HG03196 (cell line): ENCODE measurements at regions not wholly inside any gene's neighbourhood (a gene's known extent, or its start where the extent isn't known, plus 50 kb on each side); places are given as distances from the start of the nearest gene placed in this dataset.

Source experiments
- ATAC-seq: cut with Tn5 transposase; IDR thresholded peaks from one replicate; pipeline ENCODE4 v1.9.1; 2021; ENCODE audit not compliant: unreplicated experiment

GRCh38 chr2:222064286-222064685 lies 234.5 kb downstream of the PAX3 start:
- no peak for ATAC-seq

- no peak for ATAC-seq
These were observed 239.9 kb downstream of the PAX3 start for GRCh38 chr2:222058819-222059445.

GRCh38 chr2:222057347-222058073 lies 241.3 kb downstream of the PAX3 start:
- no peak for ATAC-seq

DNA sequence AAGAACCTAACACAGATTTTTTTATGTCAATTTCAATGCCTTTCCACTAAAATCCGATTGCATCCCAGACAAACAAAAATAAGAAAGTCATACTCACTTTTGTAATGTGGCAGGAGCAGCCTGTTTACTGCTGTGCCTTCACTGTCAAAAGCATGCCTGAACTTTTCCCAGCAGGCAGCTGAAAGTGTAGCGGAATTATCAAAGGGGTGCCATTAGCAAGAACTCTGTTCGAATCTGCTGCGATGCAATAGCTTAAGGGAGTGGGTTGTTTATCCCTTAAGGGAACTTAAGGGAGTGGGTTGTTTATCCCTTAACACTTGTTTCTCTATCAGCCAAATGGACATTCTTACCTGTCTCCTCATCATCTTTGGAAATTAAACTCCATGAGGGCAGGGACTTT lies 243.5 kb downstream of the PAX3 start:
- ATAC-seq = no peak

- no peak for ATAC-seq
These were observed 244.0 kb downstream of the PAX3 start for GRCh38 chr2:222054813-222055212.

DNA sequence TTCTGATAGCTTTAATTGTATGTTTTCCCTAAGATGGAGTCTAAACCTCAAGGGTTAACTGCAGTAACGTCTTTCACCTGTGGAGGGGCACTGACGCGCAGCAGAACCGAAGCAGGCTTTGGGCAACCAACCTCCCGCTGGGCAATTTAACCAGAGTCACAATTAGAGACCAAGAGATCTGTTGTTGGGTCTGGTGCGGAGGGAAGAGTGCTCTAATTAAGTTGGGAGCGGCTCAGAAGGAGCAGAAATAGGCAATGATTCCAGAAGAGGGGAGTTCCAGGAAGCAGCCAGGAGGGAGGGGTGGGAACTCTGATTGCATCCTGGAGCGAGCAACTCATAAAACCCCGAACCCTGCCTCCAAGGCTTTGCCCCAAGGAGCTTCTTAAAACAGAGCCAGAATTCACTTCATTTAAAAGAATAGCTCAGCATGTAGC lies 245.8 kb downstream of the PAX3 start:
- no peak for ATAC-seq

DNA sequence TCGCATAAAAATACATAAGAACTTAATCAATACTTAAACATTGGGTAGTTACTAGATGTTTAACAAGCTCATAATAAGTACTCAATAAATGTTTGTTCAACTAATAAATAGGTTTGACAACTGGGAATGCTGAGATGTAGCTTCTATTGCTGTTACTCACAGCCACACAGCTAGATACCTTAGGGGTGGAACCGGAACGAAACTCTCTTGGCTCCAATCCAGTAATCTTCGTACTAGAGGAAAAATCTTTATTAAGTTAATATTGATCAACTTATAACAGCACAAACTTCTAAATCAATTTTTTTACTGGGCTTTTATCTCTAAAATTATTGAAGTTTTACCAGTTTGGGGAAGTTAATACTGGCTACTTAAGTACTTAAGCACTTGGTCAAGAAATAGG lies 247.8 kb downstream of the PAX3 start:
- no peak for ATAC-seq

DNA sequence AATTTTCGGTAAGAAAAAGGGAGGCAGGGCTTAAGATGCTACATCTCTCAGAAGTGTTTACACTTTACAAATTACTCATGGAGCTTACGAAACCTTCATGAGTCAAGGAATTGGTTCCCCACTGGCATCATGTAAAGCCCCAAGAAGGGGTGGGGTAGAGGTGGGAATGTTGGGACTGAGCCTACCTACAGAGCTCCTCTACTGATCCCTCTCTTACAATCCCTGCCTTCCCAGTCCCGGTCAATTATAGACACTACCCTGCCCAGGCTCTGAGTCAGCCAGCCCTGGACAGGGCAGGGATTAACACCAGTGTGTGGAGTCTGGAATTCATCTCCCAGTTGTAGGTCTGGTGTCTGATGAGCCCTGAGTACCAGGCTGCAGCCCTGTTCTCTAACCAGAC lies 248.9 kb downstream of the PAX3 start:
- ATAC-seq = no peak

- no peak for ATAC-seq
These were observed 254.9 kb downstream of the PAX3 start for GRCh38 chr2:222043897-222044296.

- no peak for ATAC-seq
These were observed 256.1 kb downstream of the PAX3 start for GRCh38 chr2:222042666-222043065.

GRCh38 chr2:222040333-222040732 lies 258.5 kb downstream of the PAX3 start:
- no peak for ATAC-seq

DNA sequence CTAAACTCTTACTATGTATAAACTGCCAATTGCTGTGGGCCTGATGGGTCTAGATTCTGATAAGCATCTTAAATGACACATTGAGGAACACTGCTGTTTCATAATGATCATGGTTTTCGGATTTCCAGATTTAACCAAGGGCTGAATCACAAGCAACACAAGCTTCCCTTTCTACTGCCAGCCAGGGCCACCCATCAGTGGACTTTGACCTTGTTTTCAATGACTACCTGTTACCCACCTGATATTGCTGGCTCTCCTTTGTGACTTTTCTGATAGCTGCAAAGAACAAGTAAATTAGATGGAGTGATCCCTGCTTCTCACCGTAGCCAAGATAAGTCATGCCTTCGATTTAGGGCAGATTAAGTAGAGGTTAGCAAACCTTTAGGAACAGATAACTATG lies 259.0 kb downstream of the PAX3 start:
- no peak for ATAC-seq

DNA sequence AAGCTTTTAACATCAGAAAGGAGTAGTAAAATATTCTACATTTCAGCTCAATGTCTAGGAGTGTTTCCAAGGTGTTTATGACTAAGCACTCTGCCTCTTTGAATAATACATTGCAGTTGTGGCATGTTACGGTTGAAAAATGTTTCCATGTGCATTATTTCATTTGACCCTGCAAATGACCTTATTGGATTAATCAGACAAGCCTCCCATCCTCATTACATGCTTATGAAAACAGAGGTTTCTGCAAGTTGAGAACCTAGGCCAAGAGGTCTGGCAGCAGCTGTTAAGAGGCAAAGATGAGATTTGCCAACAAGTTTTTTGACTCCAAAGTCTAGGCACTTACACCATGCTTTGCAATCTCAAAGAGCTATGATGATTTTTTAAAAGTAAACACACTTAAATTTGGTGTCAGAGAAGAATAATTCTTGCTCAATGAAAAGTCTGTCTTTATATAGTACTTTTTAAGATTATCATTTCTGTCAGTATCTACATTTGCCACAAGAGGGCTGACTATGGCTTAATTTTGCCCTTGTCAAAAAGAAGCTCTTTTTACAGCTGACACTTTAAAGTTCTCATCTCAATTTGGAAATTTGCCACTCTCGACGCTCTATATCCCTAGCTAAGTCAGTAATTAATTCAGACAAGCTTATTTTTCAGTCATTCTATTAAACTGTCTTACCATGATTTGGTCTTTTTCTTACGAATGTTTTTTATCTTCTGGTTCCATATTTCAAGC lies 260.6 kb downstream of the PAX3 start:
- ATAC-seq = no peak

- ATAC-seq = no peak
These were observed 261.6 kb downstream of the PAX3 start for GRCh38 chr2:222037211-222037610.

GRCh38 chr2:222034058-222034457 lies 264.7 kb downstream of the PAX3 start:
- ATAC-seq = no peak

DNA sequence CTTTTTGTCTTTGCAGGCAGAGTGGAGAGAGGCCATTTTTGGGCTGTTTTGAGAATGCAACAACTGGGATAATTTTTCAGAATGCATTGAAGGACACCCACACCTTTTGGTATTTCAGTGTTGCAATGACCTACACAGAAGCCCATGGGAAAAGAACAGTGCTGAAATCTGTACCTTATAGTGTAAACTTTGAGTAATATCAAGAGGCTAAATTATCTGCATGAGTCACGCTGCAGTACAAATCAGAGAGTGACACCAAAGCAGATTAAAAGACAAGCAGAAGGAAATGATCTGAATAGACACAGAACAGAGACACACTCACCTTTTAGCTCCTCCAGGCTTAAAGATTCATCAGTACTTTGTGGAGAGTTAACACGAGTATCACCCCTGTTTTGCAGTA lies 265.3 kb downstream of the PAX3 start:
- ATAC-seq = no peak

DNA sequence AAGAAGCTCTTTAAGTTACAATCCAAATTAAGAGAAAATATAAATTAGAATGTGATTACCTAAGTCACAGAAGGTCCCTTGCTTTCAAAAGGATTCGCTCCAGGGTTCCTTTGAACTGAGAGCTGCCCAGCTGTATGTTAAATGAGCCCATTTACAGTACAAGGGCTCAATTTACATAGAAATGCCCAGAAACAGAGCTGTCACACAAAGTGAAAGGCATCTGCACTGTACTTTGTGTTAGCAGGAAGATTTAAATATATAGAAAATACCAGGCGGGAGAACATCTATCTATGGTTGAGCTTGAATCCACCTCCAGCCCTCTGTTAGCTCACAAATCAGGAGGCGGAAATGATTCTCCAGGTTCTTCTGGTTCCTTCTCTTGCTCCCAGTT lies 272.9 kb downstream of the PAX3 start:
- no peak for ATAC-seq

DNA sequence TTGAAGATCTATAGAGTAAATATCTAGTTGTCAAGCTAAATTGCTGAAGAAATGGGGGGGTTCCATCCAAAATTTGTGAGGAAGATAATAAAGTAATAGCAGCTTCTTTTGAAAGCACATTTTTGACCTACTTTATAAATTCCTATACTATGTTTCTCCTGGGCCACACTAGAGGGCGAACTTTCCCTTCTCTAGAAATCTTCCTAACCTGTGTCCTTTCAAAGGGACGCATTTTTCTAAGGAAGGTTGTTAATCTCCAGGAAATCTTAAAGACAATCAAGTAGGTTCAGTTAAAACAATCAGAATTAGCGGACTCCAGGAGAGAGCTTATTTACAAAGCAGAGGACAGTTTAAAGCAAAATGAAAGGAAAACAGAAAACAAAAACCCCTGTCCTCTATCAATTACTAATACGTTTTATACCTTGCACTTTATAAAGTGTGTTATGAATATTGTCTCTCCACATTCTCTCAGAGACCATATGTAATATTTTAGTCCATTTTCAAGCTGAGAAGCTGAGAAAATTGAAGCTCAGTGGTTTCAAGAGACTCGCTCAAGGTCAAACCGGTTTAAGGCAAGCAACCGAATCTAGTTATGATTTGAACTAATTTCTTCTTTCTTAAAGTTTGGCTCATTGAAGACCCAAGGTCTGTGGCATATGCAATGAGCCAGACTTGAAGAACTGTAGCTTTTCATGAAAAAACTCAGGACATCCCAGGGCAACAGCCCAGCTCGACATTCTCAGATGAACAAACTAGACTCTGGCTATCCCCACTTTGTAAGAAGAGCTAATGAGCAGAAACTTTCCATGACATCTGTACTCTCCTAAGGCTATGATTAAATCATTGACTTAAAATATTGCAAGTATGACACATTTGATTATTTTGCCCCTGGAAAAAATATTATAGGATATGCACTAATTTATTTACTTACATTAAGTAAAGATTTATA lies 273.6 kb downstream of the PAX3 start:
- ATAC-seq = no peak

- no peak for ATAC-seq
These were observed 281.4 kb downstream of the PAX3 start for GRCh38 chr2:222017252-222017850.

- ATAC-seq = no peak
These were observed 284.9 kb downstream of the PAX3 start for GRCh38 chr2:222013889-222014288.

GRCh38 chr2:222000326-222000725 lies 298.5 kb downstream of the PAX3 start:
- no peak for ATAC-seq
